Left kidney (tissue), 1 donor: ENCODE measurements at regions not wholly inside any gene's neighbourhood (a gene's known extent, or its start where the extent isn't known, plus 50 kb on each side); places are given as distances from the start of the nearest gene placed in this dataset.
"Not testable (repeated sequence)": the region's sequence is repeated elsewhere in the genome, so short reads cannot be mapped to it uniquely, and the experiment has no call there.

Experiments used
- DNase-seq: peaks from one replicate; pipeline ENCODE4 v3.0.0-alpha.2; 2013

DNA sequence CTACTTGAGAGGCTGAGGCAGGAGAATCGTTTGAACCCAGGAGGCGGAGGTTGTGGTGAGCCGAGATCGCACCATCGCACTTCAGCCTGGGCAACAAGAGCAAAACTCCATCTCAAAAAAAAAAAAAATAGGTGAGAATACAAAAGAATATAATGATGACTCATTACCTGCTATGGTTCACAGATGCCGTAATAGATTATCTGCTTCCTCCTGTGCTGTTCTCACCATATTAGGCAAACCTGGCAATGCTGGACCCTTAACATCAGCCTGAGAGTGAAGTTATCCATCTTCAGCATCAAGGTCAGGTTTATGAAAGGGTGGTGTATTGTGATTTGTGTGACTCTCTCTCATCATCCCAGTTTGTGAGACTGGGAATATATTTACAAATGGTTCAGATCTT is 271.3 kb upstream of the CPHXL start:
- no peak for DNase-seq

DNA sequence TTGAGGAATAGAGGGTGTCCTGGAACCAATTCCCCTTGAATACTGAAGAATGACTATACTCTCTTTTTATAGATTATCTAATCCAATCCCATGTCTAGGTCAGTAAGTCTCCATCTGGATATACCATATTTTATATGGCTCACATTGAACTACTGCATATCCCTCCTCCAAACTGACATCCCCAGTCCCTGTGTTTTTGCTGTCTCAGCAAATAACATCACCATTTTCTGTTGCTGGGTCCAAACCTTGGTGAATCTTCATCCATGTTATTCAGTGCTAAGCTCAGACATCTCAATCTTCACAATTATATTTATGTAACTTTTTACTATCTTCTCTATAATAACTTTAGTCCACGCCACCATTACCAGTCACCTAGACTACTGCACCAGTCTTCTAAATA is 269.6 kb upstream of the CNTNAP4 start:
- no peak for DNase-seq

GRCh38 chr16:76023835-76024234 is 253.4 kb upstream of the CNTNAP4 start:
- no peak for DNase-seq

- no peak for DNase-seq
These were observed 241.5 kb upstream of the CNTNAP4 start for GRCh38 chr16:76035689-76036088.

DNA sequence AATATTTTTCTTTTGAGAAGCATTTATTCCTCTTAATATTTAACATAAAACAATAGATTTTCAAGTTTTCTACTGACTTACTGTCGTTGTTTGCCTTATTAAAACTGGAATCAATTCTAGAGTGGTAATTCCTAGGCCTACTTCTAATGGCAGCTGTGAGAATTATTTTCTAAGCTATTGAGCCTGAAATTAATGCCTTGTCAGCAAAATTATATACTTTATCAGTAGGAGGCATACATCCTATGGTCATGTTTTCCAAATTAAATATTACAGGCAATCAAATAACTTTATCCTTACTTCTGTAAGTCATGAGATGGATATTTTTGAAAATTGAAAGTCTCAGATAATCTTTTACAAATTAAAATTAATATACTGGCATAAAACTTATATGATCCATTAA is 239.1 kb upstream of the CNTNAP4 start:
- no peak for DNase-seq

DNA sequence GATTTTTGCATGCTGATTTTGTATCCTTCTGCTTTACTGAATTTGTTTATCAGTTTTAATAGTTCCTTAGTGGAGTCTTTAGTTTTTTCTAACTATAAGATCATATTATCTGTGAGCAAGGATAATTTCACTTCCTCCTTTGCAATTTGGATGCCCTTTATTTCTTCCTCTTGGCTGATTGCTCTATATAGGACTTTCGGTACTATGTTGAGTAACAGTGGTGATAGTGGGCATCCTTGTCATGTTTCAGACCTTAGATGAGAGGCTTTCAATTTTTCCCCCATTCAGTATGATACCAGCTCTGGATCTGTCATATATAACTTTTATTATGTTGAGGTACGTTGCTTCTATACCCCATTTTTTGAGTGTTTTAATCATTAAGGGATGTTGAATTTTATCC is 224.5 kb upstream of the CNTNAP4 start:
- DNase-seq = no peak

- no peak for DNase-seq
These were observed 218.0 kb upstream of the CNTNAP4 start for GRCh38 chr16:76059186-76059585.

DNA sequence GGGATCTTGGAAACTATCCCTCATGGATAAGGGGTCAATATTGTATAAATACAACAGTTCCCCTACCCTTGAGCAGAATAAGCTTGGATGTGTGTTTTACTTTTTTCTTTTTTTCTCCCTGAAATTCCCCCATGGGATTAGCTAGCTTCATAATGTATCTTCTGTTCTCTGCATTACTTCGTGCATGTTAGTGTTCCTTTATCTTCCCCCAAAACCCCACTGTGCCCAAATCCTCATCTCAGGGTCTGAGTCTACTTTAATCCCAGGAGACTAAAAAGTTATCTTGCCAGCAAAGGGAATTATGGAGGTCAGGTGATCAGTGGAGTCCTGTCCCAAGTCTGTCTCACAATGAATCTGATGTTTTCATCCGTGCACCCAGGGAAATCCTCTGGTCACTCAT is 217.5 kb upstream of the CNTNAP4 start:
- no peak for DNase-seq

DNA sequence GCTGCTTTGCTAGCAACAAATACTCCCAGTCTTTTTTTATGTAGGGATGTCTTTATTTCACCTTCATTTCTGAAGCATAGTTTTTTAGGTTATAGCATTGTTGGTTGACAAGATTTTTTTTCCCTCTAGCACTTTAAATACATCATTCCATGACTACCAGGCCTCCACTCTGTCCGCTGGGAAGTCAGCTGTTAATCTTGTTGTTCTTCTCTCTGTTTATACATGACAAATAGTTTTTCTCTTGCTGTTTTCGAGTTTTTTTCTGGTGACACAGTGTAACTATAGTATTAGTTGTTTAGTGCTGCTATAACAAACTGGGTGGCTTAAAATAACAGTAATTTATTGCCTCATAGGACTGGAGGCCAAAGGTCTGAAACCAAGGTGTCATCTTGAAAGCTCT is 205.5 kb upstream of the CNTNAP4 start:
- DNase-seq = no peak

GRCh38 chr16:76081967-76082366 is 195.2 kb upstream of the CNTNAP4 start:
- DNase-seq = no peak

- no peak for DNase-seq
These were observed 170.6 kb upstream of the CNTNAP4 start for GRCh38 chr16:76106647-76107046.

DNA sequence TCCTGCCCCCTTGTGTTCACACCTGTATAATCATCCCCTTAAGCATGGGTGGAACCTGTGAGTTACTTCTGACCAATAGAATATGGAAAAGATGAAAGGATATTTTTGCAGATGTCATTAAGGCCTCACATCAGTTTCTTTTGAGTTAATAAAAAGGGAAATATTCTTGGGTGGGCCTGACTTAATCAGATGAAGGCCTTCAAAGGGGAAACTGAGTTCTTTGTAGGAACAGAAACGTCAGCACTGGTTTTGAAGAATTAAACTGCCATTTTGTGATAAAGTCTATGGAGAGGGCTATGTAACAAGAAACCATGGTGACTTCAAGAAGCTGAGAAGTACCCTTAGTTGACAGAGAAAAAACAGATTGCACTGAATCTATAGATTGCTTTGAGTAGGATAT is 168.7 kb upstream of the CNTNAP4 start:
- DNase-seq = no peak

- no peak for DNase-seq
These were observed 162.5 kb upstream of the CNTNAP4 start for GRCh38 chr16:76114681-76115080.

DNA sequence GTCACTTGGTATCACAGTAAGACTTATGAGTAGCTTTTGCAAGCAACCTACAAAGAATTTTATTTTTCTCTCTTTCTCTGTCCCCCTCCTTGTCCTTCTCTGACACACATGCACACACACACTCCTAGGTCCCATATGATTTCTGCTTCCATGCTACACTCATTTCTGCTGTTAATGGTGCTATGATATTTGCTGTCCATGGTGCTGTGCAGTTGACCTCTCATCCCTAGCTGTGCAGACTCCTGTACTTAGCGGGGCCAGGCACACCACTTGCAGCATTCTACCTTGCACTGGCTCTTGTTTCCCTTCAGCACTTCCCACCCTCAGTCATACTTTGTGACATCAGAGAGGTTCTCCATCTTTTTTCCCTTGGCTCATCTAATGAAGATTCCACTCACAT is 158.9 kb upstream of the CNTNAP4 start:
- no peak for DNase-seq

DNA sequence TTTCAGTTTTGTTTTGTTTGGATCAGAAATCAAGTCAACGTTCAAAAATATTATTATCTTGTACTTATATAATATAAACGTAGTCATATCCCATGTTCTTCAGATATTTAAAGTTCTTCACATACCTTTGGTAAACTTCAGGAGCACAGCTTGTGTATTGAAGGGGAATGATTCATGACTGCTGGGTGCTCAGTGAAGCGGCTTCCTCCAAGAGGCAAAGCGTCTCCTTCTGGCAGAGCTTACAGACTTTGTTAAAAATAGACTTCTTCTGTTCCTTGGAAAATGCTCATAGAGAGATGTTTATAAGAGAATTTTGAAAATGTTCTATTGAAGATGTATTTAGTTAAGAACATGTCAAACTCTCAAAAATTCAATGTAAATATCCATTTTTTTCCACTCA is 155.6 kb upstream of the CNTNAP4 start:
- DNase-seq = no peak

GRCh38 chr16:76123966-76124365 is 153.2 kb upstream of the CNTNAP4 start:
- no peak for DNase-seq

- DNase-seq = no peak
These were observed 151.3 kb upstream of the CNTNAP4 start for GRCh38 chr16:76125871-76126270.

DNA sequence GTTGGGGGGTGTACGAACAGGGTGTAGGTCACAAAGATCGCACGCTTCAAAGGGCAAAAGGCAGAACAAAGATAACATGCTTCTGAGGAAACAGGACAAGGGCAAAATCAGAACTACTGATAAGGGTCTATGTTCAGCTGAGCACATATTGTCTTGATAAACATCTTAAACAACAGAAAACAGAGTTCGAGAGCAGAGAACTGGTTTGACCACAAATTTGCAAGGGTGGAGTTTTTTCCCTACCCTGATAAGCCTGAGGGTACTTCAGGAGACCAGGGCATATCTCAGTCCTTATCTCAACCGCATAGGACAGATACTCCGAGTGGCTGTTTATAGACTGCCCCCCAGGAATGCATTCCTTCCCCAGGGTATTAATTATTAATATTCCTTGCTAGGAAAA is 139.1 kb upstream of the CNTNAP4 start:
- not testable (repeated sequence) for DNase-seq

DNA sequence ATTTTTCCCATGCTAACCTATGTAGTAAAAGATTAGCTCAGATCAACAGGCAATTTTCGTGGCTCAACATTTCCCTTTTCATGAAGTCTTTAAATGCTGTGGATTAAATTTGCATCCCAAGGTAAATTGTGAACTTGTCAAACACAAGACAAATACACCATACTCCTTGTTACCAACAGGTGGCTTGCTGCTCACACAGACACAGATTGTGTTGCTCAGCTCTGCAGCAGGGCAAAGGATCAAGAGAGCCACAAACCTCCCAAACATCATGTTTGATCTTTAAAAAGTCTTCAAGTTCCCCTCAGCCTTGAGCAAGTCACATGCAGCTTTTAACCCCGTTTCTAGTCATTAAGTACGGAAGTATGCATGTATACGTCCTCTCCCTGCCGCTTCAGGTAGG is 119.6 kb upstream of the CNTNAP4 start:
- DNase-seq = no peak

- DNase-seq = no peak
These were observed 115.2 kb upstream of the CNTNAP4 start for GRCh38 chr16:76162046-76162445.

DNA sequence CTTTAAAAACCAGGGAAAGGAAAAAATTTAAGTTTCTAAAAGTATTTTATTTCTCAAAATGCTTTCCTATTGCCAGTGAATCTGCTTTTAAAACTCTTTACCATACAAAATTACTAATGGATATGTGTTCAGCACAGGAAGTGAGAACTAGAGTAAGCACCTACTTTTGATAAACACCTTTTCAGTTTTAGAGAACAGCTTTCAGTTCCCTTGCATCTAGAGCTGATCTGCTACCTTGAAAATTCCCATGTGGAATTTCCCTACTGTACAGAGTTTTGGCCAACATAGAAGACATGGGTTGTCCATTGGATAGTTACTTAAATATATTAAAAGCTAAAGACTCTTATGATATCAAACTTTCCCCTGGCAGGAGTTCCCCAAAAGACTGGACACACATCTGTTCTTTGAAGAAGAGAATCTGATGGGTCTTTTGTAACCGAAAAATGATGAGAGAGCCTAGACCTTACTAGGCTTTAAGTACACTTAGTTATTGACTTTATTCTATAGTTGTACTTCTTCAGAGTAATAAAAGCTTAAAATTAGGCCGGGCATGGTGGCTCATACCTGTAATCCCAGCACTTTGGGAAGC is 112.1 kb upstream of the CNTNAP4 start:
- DNase-seq = no peak

DNA sequence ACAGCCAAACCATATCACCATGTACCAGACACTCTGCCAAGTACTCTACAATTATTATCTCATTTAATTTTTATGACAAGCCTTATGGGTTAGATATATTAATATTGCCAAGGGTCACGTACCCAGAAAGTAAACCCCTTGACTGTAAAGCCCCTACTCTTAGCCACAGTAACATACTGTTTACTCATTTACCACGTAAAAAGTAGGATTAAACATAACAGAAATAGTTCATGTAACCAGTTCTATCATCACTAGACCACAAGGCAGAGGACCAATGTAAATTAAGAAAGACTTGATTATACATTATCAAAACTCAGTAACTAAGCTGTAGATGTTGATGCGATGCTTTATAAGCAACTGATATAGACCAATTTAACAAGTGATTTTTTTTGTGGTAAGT is 101.5 kb upstream of the CNTNAP4 start:
- no peak for DNase-seq

- DNase-seq = no peak
These were observed 101.0 kb upstream of the CNTNAP4 start for GRCh38 chr16:76176153-76176552.

GRCh38 chr16:76176616-76177015 is 100.6 kb upstream of the CNTNAP4 start:
- no peak for DNase-seq

GRCh38 chr16:76182041-76182635 is 95.1 kb upstream of the CNTNAP4 start:
- no peak for DNase-seq
